Fibroblast of mammary gland (primary cell): ENCODE measurements at regions not wholly inside any gene's neighbourhood (a gene's known extent, or its start where the extent isn't known, plus 50 kb on each side); places are given as distances from the start of the nearest gene placed in this dataset.

Source experiments
- DNase-seq: peaks from one replicate; pipeline ENCODE4 v3.0.0-alpha.2; 2010; ENCODE audit warnings: low read depth
- H3K4me3 ChIP-seq: 2 replicates; pipeline ENCODE4 v1.5.1; 2011; ENCODE audit warnings: low read depth, mild to moderate bottlenecking, low read length, moderate library complexity; ENCODE audit not compliant: control insufficient read depth
- TF ChIP-seq, protein P1 (sequence below): conservative IDR thresholded peaks from 2 replicates; pipeline ENCODE4 v1.5.1; 2011; ENCODE audit warnings: low read depth, low read length, inconsistent platforms; ENCODE audit not compliant: control insufficient read depth, insufficient read depth

DNA sequence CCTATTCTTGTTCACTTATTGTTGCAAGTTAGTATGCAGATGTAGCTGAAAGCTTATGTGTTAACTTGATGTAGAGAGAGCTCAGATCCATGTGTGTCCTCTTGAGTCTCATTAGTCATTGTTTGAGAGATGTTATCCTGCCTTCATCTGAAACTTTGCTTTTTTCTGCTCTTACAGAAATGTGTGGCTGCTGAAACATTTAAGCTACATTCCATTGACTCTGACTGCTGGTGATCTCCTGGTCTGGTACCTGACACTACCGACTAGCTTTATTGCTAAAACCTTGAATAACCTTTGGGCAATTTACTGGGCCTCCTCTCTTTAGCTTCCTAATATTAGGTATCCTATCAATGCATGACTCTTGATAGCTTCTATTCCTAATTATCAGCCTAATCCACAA is 705.6 kb upstream of the FOXG1 start:
- no peak overlapping the region for H3K4me3 ChIP-seq
- DNase-seq, result no peak
- TF ChIP-seq, protein P1, sequence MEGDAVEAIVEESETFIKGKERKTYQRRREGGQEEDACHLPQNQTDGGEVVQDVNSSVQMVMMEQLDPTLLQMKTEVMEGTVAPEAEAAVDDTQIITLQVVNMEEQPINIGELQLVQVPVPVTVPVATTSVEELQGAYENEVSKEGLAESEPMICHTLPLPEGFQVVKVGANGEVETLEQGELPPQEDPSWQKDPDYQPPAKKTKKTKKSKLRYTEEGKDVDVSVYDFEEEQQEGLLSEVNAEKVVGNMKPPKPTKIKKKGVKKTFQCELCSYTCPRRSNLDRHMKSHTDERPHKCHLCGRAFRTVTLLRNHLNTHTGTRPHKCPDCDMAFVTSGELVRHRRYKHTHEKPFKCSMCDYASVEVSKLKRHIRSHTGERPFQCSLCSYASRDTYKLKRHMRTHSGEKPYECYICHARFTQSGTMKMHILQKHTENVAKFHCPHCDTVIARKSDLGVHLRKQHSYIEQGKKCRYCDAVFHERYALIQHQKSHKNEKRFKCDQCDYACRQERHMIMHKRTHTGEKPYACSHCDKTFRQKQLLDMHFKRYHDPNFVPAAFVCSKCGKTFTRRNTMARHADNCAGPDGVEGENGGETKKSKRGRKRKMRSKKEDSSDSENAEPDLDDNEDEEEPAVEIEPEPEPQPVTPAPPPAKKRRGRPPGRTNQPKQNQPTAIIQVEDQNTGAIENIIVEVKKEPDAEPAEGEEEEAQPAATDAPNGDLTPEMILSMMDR, result no peak

DNA sequence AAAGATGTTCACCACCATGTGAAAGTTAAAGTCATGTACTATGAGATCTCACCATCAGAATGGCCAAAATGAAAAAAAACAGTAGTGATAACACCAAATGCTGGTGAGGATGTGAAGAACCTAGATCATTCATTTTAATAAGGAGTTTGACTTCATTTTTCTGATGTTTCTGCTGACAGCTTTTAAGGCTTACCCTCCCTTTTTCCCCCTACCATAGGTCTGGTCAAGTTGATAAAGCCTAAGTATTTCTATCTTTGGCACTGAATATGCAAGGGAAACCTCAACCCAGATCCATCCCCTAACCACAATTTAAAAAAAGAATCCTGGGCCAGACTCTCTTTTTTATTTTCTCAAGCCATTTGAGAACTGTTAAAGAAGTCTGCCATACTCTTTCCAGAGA is 689.6 kb upstream of the FOXG1 start:
- TF ChIP-seq, protein P1, result no peak
- H3K4me3 ChIP-seq, result no peak overlapping the region
- no peak for DNase-seq

DNA sequence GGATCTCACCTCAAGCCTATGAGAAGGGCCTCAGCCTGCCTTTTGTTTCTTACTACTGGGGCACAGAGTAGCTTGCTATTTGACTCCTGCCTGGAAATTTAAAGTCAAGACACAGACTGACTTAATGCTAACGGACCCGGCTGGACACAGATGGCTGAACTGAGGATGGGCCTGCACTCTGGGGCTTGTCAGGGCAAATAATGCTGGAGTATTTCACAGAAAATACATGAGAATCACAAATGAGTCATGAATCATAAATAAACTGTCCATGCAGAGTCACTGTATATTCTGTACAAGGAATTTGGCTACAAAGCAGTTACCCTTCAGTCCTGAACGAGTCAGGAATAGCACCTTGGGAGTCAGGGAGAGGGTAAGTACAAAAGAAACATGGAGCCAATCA is 683.2 kb upstream of the FOXG1 start:
- TF ChIP-seq, protein P1, result no peak
- DNase-seq, result peak; percentile 0
- H3K4me3 ChIP-seq, result no peak overlapping the region

DNA sequence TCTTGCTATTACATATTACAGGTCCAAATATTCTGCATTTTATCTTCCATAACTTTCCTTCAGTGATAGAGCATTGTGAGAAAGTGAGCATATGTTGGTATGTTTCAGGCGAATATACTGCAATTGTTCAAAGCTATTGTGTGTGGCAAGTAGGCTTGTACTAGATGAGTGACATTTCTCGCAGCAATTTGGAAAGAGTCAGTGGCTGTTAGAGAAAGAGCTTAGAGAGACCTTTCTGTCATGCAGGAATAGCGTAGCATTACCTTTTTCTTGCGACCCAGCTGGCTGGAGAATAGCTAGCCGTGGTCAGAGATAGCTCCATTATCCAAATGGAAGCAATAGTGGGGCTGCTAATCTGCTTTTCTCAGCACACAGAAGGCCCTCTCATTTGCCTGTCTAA is 678.5 kb upstream of the FOXG1 start:
- no peak for DNase-seq
- no peak overlapping the region for H3K4me3 ChIP-seq
- TF ChIP-seq, protein P1, result no peak

DNA sequence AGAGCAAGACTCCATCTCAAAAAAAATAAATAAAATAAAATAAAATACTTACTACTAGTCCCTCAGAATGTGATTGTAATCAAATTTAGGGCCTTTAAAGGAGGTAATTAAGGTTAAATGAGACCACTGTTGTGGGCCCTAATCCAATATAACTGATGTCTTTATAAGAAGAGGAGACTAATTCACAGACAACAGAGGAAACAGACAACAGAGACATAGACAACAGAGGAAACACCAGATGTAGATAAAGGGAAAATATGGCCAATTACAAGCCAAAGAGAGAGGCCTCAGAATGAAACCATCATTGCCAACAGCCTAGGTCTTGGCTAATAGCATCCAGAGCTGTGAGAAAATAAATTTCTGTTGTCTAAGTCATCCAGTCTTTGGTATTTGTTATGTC is 669.0 kb upstream of the FOXG1 start:
- TF ChIP-seq, protein P1, result no peak
- no peak overlapping the region for H3K4me3 ChIP-seq
- no peak for DNase-seq

DNA sequence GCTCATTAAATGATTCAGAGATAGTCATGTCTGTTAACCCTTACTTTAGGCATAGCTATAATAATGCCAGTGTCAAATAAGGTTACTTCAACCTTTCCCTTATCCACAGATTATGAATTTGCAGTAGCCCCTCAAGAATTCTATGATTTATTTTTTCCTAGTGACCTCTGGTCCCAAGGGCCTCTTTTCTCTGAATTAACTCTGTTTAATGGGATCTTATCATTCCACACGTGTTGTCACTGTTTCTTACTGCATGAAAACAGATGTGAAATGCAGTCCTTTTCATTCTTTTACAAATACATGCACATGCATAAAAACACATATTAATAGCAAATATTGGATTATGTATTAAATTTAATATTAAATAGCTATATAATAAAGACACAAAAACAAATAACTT is 667.7 kb upstream of the FOXG1 start:
- DNase-seq, result no peak
- TF ChIP-seq, protein P1, result no peak
- H3K4me3 ChIP-seq, result no peak overlapping the region

DNA sequence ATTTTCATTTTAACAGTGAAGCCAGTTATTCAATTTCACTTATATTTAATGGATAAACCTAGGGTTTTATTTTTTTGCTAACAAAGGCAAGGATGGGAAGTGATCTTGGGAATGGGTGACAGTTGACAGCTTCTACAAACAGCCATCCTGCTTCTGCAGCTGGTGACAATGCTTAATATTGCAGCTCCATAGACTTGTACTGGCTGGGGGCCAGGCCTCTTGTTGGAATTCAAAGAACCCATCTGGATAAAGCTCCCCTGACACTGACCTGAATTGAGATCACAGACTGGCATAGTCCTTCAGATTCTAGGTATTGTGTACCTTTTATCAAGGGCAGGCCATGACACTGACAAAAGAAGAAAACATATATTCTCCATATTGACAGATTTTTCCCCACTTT is 664.6 kb upstream of the FOXG1 start:
- no peak for DNase-seq
- TF ChIP-seq, protein P1, result no peak
- H3K4me3 ChIP-seq, result no peak overlapping the region
